Tibial artery (tissue), 4 donors: ENCODE measurements at regions not wholly inside any gene's neighbourhood (a gene's known extent, or its start where the extent isn't known, plus 50 kb on each side); places are given as distances from the start of the nearest gene placed in this dataset.

Source experiments
- DNase-seq, 2 donors: peaks; one replicate each; pipeline ENCODE4 v3.0.0-alpha.2; 2019
- H3K27ac ChIP-seq, 2 donors: fragments of 200-600 bp; sonication (generic) in 1 of 2; 1 replicate in 1 of 2; 2 replicates in 1 of 2; pipeline ENCODE4 v1.5.1; 2018 to 2019; ENCODE audit warnings: mild to moderate bottlenecking in 1 of 2
- H3K27me3 ChIP-seq, 2 donors: fragments of 200-600 bp; sonication (generic) in 1 of 2; one replicate each; pipeline versions ENCODE4 v1.5.1 to v1.6.0; 2016 to 2019
- H3K36me3 ChIP-seq, 3 donors: fragments of 200-600 bp; sonication (generic) in 2 of 3; one replicate each; pipeline ENCODE4 v1.5.1; 2016 to 2019; ENCODE audit warnings: mild to moderate bottlenecking in 2 of 3
- H3K4me1 ChIP-seq, 4 donors: fragments of 200-600 bp; sonication (generic) in 2 of 4; 1 replicate in 3 of 4; 2 replicates in 1 of 4; pipeline ENCODE4 v1.5.1; 2016 to 2019
- H3K4me3 ChIP-seq, 2 donors: fragments of 200-600 bp; sonication (generic) in 1 of 2; 1 replicate in 1 of 2; 2 replicates in 1 of 2; pipeline ENCODE4 v1.5.1; 2018 to 2019; ENCODE audit warnings: mild to moderate bottlenecking in 2 of 2
- H3K9me3 ChIP-seq, 3 donors: fragments of 200-600 bp; sonication (generic) in 1 of 3; one replicate each; pipeline ENCODE4 v1.5.1; 2016 to 2019
- CTCF ChIP-seq, 2 experiments: fragments of 200-600 bp in 1 of 2; fragments of 450-650 bp in 1 of 2; IDR thresholded peaks; one replicate each; pipeline ENCODE4 v1.5.1; 2017 to 2019; ENCODE audit warnings: antibody characterized with exemption in 2 of 2, mild to moderate bottlenecking in 1 of 2, moderate library complexity in 1 of 2
- intact Hi-C: fragments of 100-400 bp; cut with DNase I; formaldehyde crosslinking; loops from one replicate; pipeline ENCODE4 v1.15.0; 2023; ENCODE audit warnings: low total_unique reads

- no peak for DNase-seq
- H3K27ac ChIP-seq, result no peak overlapping the region
- peaks cover 0 to 18% (median 13%) of the 10 kb centered on the region in 4 donors for H3K4me1 ChIP-seq
- intact Hi-C loops, result loop anchor here (10.0 kb wide), 3 partner anchors 244 to 914 kb away; partner anchors contain the start of gene HMGB1
- TF ChIP-seq CTCF (IDR thresholded peaks at IDR 0.05), result no peak
- H3K36me3 ChIP-seq, result no peaks in the 10 kb centered on the region
- H3K4me3 ChIP-seq, result no peak overlapping the region
- no peaks in the 10 kb centered on the region for H3K9me3 ChIP-seq
- H3K27me3 ChIP-seq, result peaks cover 0 to 19% of the 10 kb centered on the region in 2 donors
Measured at GRCh38 chr13:31049083-31049482, 112.6 kb downstream of the HSPH1 start.

- H3K9me3 ChIP-seq, result no peaks in the 10 kb centered on the region
- peaks cover 0 to 21% (median 14%) of the 10 kb centered on the region in 4 donors for H3K4me1 ChIP-seq
- intact Hi-C loops, result loop anchor here (10.0 kb wide), 3 partner anchors 244 to 914 kb away; partner anchors contain the start of gene HMGB1
- TF ChIP-seq CTCF (IDR thresholded peaks at IDR 0.05), result no peak
- peak in 1 of 2 donors; percentile 6 for DNase-seq
- no peak overlapping the region for H3K27ac ChIP-seq
- no peaks in the 10 kb centered on the region for H3K36me3 ChIP-seq
- no peak overlapping the region for H3K4me3 ChIP-seq
- H3K27me3 ChIP-seq, result peaks cover 0 to 16% of the 10 kb centered on the region in 2 donors
Measured at GRCh38 chr13:31048521-31048920, 113.2 kb downstream of the HSPH1 start.

- no peak for TF ChIP-seq CTCF (IDR thresholded peaks at IDR 0.05)
- H3K9me3 ChIP-seq, result no peaks in the 10 kb centered on the region
- no peaks in the 10 kb centered on the region for H3K36me3 ChIP-seq
- intact Hi-C loops, result loop anchor here (10.0 kb wide), 3 partner anchors 242 to 912 kb away; partner anchors contain the start of gene HMGB1
- no peak for DNase-seq
- H3K4me3 ChIP-seq, result no peak overlapping the region
- H3K27me3 ChIP-seq, result peaks cover 0 to 6% of the 10 kb centered on the region in 2 donors
- H3K27ac ChIP-seq, result no peak overlapping the region
- H3K4me1 ChIP-seq, result peaks cover 0 to 21% (median 14%) of the 10 kb centered on the region in 4 donors
Measured at GRCh38 chr13:31046711-31047279, 114.3 kb downstream of the TEX26 start.

- Histone ChIP-seq H3K4me1 (peaks cover 0 to 21% (median 14%) of the 10 kb centered on the region in 4 donors), H3K4me3 (no peak overlapping the region), H3K27ac (peak overlapping the region; percentile 43 to 47), H3K36me3 (no peaks in the 10 kb centered on the region), H3K27me3 (peaks cover 0 to 2% of the 10 kb centered on the region in 2 donors), H3K9me3 (no peaks in the 10 kb centered on the region)
- intact Hi-C loops, result loop anchor here (10.0 kb wide), 3 partner anchors 241 to 911 kb away; partner anchors contain the start of gene HMGB1
- peak; percentile 53 to 75 for DNase-seq
- no peak for TF ChIP-seq CTCF (IDR thresholded peaks at IDR 0.05)
Measured at GRCh38 chr13:31045286-31046081, 113.0 kb downstream of the TEX26 start.

- intact Hi-C loops, result loop anchor here (5.0 to 10.0 kb wide), 4 partner anchors 240 to 910 kb away; partner anchors contain the start of gene HMGB1
Measured at GRCh38 chr13:31044364-31045285, 112.2 kb downstream of the TEX26 start.

More at GRCh38 chr13:31044364-31045285, 112.2 kb downstream of the TEX26 start:
- Histone ChIP-seq H3K27me3 (peaks cover 0 to 2% of the 10 kb centered on the region in 2 donors), H3K4me1 (peaks cover 0 to 21% (median 14%) of the 10 kb centered on the region in 4 donors), H3K27ac (peak overlapping the region in 1 of 2 donors; percentile 47), H3K36me3 (no peaks in the 10 kb centered on the region), H3K4me3 (no peak overlapping the region), H3K9me3 (no peaks in the 10 kb centered on the region)
- peak; percentile 71 to 86 for DNase-seq
- peak; percentile 93 to 97 for TF ChIP-seq CTCF (IDR thresholded peaks at IDR 0.05)
